Parathyroid adenoma (tissue), 2 donors: ENCODE measurements at regions not wholly inside any gene's neighbourhood (a gene's known extent, or its start where the extent isn't known, plus 50 kb on each side); places are given as distances from the start of the nearest gene placed in this dataset.
A peak's percentile ranks its signal among the peaks of the same experiment; 100 is the strongest.

ENCODE experiments used
- H2AFZ ChIP-seq: fragments of 300-600 bp; sonication (generic); one replicate; pipeline ENCODE4 v1.7.0; 2017; ENCODE audit warnings: antibody characterized with exemption, mild to moderate bottlenecking
- H3K27ac ChIP-seq: fragments of 300-600 bp; sonication (generic); one replicate; pipeline ENCODE4 v1.7.0; 2017
- H3K27me3 ChIP-seq: fragments of 300-600 bp; sonication (generic); one replicate; pipeline ENCODE4 v1.7.0; 2017; ENCODE audit warnings: low read length; ENCODE audit not compliant: control insufficient read depth, insufficient read depth
- H3K36me3 ChIP-seq: fragments of 300-600 bp; sonication (generic); one replicate; pipeline ENCODE4 v1.7.0; 2017; ENCODE audit warnings: low read length; ENCODE audit not compliant: control insufficient read depth, insufficient read depth
- H3K4me1 ChIP-seq: fragments of 300-600 bp; sonication (generic); one replicate; pipeline ENCODE4 v1.7.0; 2017; ENCODE audit warnings: control low read depth
- H3K4me2 ChIP-seq: fragments of 300-600 bp; sonication (generic); one replicate; pipeline ENCODE4 v1.7.0; 2017; ENCODE audit warnings: low read length
- H3K4me3 ChIP-seq: fragments of 300-600 bp; sonication (generic); one replicate; pipeline ENCODE4 v1.7.0; 2017; ENCODE audit warnings: low read depth, low read length
- H3K79me2 ChIP-seq: fragments of 300-600 bp; sonication (generic); one replicate; pipeline ENCODE4 v1.7.0; 2017; ENCODE audit warnings: control low read depth
- H3K9ac ChIP-seq: fragments of 300-600 bp; sonication (generic); one replicate; pipeline ENCODE4 v1.7.0; 2017; ENCODE audit warnings: mild to moderate bottlenecking
- H3K9me3 ChIP-seq: fragments of 300-600 bp; sonication (generic); one replicate; pipeline ENCODE4 v1.7.0; 2017; ENCODE audit warnings: low read length; ENCODE audit not compliant: control insufficient read depth
- CTCF ChIP-seq: fragments of 300-600 bp; sonication (generic); IDR thresholded peaks from one replicate; pipeline ENCODE4 v1.7.0; 2017; ENCODE audit warnings: antibody characterized with exemption, mild to moderate bottlenecking
- donor health status: primary hyperparathyroidism.

GRCh38 chr18:22840606-22841144 is 92.5 kb upstream of the RBBP8 start:
- no peaks in the 10 kb centered on the region for H3K36me3 ChIP-seq

GRCh38 chr18:22841840-22842239 is 91.3 kb upstream of the RBBP8 start:
- no peak overlapping the region for H3K27ac ChIP-seq
- no peak overlapping the region for H3K9ac ChIP-seq
- no peak overlapping the region for H2AFZ ChIP-seq
- no peaks in the 10 kb centered on the region for H3K27me3 ChIP-seq
- H3K4me1 ChIP-seq: peaks cover 8% of the 10 kb centered on the region
- no peaks in the 10 kb centered on the region for H3K79me2 ChIP-seq
- no peak overlapping the region for H3K4me3 ChIP-seq
- no peak for TF ChIP-seq CTCF
- H3K9me3 ChIP-seq: no peaks in the 10 kb centered on the region
- no peak overlapping the region for H3K4me2 ChIP-seq
- no peaks in the 10 kb centered on the region for H3K36me3 ChIP-seq

More at GRCh38 chr18:22840606-22841144, 92.5 kb upstream of the RBBP8 start:
- Histone ChIP-seq H3K79me2 (no peaks in the 10 kb centered on the region), H3K9ac (no peak overlapping the region), H3K27me3 (no peaks in the 10 kb centered on the region), H3K4me3 (no peak overlapping the region), H2AFZ (no peak overlapping the region), H3K4me2 (no peak overlapping the region), H3K9me3 (no peaks in the 10 kb centered on the region), H3K27ac (no peak overlapping the region), H3K4me1 (no peaks in the 10 kb centered on the region)
- TF ChIP-seq CTCF: no peak

- Histone ChIP-seq H3K4me3 (no peak overlapping the region), H3K4me2 (no peak overlapping the region), H3K27me3 (no peaks in the 10 kb centered on the region), H3K9ac (no peak overlapping the region), H3K79me2 (no peaks in the 10 kb centered on the region), H2AFZ (no peak overlapping the region), H3K36me3 (no peaks in the 10 kb centered on the region), H3K27ac (no peak overlapping the region), H3K4me1 (peaks cover 19% of the 10 kb centered on the region), H3K9me3 (no peaks in the 10 kb centered on the region)
- TF ChIP-seq CTCF: no peak
Observed at GRCh38 chr18:22844190-22844589, 88.9 kb upstream of the RBBP8 start.

- H3K27ac ChIP-seq: no peak overlapping the region
- H3K36me3 ChIP-seq: no peaks in the 10 kb centered on the region
- no peak overlapping the region for H3K9ac ChIP-seq
- no peak overlapping the region for H2AFZ ChIP-seq
- no peak for TF ChIP-seq CTCF
- H3K9me3 ChIP-seq: no peaks in the 10 kb centered on the region
- H3K4me3 ChIP-seq: no peak overlapping the region
- no peaks in the 10 kb centered on the region for H3K79me2 ChIP-seq
- H3K27me3 ChIP-seq: no peaks in the 10 kb centered on the region
- H3K4me1 ChIP-seq: peaks cover 19% of the 10 kb centered on the region
- no peak overlapping the region for H3K4me2 ChIP-seq
Observed at GRCh38 chr18:22844628-22845027, 88.5 kb upstream of the RBBP8 start.

- no peak overlapping the region for H3K9ac ChIP-seq
- H3K79me2 ChIP-seq: no peaks in the 10 kb centered on the region
Observed at GRCh38 chr18:22846088-22846683, 86.9 kb upstream of the RBBP8 start.

More at GRCh38 chr18:22846088-22846683, 86.9 kb upstream of the RBBP8 start:
- Histone ChIP-seq H3K4me1 (peaks cover 19% of the 10 kb centered on the region), H2AFZ (peak overlapping the region; percentile 80), H3K27me3 (no peaks in the 10 kb centered on the region), H3K27ac (peak overlapping the region; percentile 48), H3K36me3 (no peaks in the 10 kb centered on the region), H3K4me2 (no peak overlapping the region), H3K4me3 (no peak overlapping the region), H3K9me3 (no peaks in the 10 kb centered on the region)
- TF ChIP-seq CTCF: peak; percentile 65
